A549 (cell line): ENCODE measurements at regions not wholly inside any gene's neighbourhood (a gene's known extent, or its start where the extent isn't known, plus 50 kb on each side); places are given as distances from the start of the nearest gene placed in this dataset.

ENCODE experiments used
- MAX ChIP-seq: IDR thresholded peaks from 2 replicates; pipeline ENCODE4 v1.6.1; 2012
- RAD21 ChIP-seq, 2 experiments: fragments of >200 bp in 1 of 2; sonication (Bioruptor Twin) in 1 of 2; formaldehyde crosslinking in 1 of 2; IDR thresholded peaks in 1 of 2; conservative IDR thresholded peaks in 1 of 2; 2 replicates in 1 of 2; 3 replicates in 1 of 2; pipeline ENCODE4 v1.6.1; 2012 to 2018; ENCODE audit warnings: inconsistent platforms in 1 of 2
- ZFP36 ChIP-seq: fragments of 450-650 bp; IDR thresholded peaks from 2 replicates; pipeline ENCODE4 v1.6.1; 2014; ENCODE audit warnings: borderline replicate concordance; ENCODE audit not compliant: partially characterized antibody
- ZNF302 ChIP-seq: fragments of 250-450 bp; sonication (Bioruptor Pico); IDR thresholded peaks from 2 replicates; pipeline ENCODE4 v1.9.0; 2021; ENCODE audit warnings: inconsistent platforms, mild to moderate bottlenecking, moderate library complexity
- TF ChIP-seq, protein P1 (sequence below): fragments of >200 bp; sonication (Bioruptor Twin); formaldehyde crosslinking; IDR thresholded peaks from 3 replicates; pipeline ENCODE4 v1.5.1; 2016

DNA sequence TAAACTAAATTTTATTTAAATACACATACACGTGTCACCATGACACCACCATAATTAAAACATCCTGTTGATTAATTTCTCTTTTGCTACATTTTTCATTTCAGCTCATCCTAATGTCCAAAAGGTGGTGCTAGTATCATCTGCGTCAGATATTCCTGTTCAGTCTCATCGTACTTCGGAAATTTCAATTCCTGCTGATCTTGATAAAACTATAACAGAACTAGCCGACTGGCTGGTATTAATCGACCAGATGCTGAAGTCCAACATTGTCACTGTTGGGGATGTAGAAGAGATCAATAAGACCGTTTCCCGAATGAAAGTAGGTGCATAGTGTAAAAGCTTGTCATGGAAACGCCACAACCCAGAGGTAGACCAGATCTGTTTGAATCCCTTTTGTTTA lies 263.4 kb downstream of the UTRN start:
- TF ChIP-seq MAX (no peak), ZNF302 (no peak), RAD21 (conservative IDR thresholded peaks at IDR 0.05 in 1 of 2, IDR thresholded peaks at IDR 0.05 in 1 of 2) (0 out of 5 replicates have a peak, but pooled peaks of 1 of the 2 experiments have one; percentile 1), ZFP36 (no peak)
- TF ChIP-seq, protein P1, sequence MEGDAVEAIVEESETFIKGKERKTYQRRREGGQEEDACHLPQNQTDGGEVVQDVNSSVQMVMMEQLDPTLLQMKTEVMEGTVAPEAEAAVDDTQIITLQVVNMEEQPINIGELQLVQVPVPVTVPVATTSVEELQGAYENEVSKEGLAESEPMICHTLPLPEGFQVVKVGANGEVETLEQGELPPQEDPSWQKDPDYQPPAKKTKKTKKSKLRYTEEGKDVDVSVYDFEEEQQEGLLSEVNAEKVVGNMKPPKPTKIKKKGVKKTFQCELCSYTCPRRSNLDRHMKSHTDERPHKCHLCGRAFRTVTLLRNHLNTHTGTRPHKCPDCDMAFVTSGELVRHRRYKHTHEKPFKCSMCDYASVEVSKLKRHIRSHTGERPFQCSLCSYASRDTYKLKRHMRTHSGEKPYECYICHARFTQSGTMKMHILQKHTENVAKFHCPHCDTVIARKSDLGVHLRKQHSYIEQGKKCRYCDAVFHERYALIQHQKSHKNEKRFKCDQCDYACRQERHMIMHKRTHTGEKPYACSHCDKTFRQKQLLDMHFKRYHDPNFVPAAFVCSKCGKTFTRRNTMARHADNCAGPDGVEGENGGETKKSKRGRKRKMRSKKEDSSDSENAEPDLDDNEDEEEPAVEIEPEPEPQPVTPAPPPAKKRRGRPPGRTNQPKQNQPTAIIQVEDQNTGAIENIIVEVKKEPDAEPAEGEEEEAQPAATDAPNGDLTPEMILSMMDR = no peak
